ENCODE measurements at regions not wholly inside any gene's neighbourhood (a gene's known extent, or its start where the extent isn't known, plus 50 kb on each side); places are given as distances from the start of the nearest gene placed in this dataset.
A peak's percentile ranks its signal among the peaks of the same experiment; 100 is the strongest.

DNA sequence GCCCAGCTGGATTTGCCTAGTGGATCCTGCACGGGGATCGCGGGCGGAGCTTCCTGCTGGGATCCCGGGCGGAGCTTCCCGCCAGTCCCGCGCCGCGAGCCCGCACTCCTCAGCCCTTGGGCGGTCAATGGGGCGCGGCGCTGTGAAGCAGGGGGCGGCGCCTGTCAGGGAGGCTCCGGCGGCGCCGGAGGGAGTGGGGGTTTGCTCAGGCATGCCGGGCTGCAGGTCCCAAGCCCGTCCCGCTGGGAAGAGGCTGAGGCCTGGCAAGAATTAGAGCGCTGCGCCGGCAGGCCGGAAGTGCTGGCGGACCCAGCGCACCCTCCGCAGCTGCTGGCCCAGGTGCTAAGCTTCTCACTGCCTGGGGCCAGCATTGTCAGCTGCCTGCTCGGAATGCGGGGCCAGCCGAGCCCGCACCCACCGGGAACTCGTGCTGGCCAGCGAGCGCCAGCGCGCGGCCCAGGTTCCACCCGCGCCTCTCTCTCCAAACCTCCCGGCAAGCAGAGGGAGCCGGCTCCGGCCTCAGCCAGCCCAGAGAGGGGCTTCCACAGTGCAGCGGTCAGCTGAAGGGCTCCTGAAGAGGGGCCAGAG, 119.6 kb downstream of the PRR20E start:
- POLR2A ChIA-PET: no interaction called here
- no peak overlapping the region for H3K4me3 Mint-ChIP-seq
- no peak overlapping the region for H3K27ac Mint-ChIP-seq
- ATAC-seq (peak; percentile 71), DNase-seq (ENCODE audit: low spot score) (peak; percentile 14)
- H3K9me3 Mint-ChIP-seq: peaks cover 26% of the 10 kb centered on the region
- H3K36me3 Mint-ChIP-seq: peaks cover 9% of the 10 kb centered on the region
- CTCF ChIA-PET: no interaction called here
- H3K4me1 Mint-ChIP-seq: no peaks in the 10 kb centered on the region
- TF ChIP-seq, protein P1, sequence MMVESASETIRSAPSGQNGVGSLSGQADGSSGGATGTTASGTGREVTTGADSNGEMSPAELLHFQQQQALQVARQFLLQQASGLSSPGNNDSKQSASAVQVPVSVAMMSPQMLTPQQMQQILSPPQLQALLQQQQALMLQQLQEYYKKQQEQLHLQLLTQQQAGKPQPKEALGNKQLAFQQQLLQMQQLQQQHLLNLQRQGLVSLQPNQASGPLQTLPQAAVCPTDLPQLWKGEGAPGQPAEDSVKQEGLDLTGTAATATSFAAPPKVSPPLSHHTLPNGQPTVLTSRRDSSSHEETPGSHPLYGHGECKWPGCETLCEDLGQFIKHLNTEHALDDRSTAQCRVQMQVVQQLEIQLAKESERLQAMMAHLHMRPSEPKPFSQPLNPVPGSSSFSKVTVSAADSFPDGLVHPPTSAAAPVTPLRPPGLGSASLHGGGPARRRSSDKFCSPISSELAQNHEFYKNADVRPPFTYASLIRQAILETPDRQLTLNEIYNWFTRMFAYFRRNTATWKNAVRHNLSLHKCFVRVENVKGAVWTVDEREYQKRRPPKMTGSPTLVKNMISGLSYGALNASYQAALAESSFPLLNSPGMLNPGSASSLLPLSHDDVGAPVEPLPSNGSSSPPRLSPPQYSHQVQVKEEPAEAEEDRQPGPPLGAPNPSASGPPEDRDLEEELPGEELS (CRISPR knock-in tag; IDR thresholded peaks at IDR 0.05): no peak
- TF ChIP-seq, protein P2, sequence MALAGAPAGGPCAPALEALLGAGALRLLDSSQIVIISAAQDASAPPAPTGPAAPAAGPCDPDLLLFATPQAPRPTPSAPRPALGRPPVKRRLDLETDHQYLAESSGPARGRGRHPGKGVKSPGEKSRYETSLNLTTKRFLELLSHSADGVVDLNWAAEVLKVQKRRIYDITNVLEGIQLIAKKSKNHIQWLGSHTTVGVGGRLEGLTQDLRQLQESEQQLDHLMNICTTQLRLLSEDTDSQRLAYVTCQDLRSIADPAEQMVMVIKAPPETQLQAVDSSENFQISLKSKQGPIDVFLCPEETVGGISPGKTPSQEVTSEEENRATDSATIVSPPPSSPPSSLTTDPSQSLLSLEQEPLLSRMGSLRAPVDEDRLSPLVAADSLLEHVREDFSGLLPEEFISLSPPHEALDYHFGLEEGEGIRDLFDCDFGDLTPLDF (CRISPR knock-in tag; IDR thresholded peaks at IDR 0.05): no peak
- TF ChIP-seq FOXJ3 (CRISPR knock-in tag; IDR thresholded peaks at IDR 0.05; ENCODE audit: borderline replicate concordance) (no peak), NFE2L1 (CRISPR knock-in tag; IDR thresholded peaks at IDR 0.05) (no peak), NR1H2 (CRISPR knock-in tag; IDR thresholded peaks at IDR 0.05) (no peak), ZNF396 (CRISPR knock-in tag; IDR thresholded peaks at IDR 0.05; ENCODE audit: borderline replicate concordance) (no peak), ZNF317 (CRISPR knock-in tag; IDR thresholded peaks at IDR 0.05; ENCODE audit: borderline replicate concordance, low read depth) (no peak), ATF1 (CRISPR knock-in tag; IDR thresholded peaks at IDR 0.05) (no peak)
- TF ChIP-seq, protein P3, sequence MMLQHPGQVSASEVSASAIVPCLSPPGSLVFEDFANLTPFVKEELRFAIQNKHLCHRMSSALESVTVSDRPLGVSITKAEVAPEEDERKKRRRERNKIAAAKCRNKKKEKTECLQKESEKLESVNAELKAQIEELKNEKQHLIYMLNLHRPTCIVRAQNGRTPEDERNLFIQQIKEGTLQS (CRISPR knock-in tag; conservative IDR thresholded peaks at IDR 0.05): no peak
- TF ChIP-seq, protein P4, sequence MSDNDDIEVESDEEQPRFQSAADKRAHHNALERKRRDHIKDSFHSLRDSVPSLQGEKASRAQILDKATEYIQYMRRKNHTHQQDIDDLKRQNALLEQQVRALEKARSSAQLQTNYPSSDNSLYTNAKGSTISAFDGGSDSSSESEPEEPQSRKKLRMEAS (CRISPR knock-in tag; IDR thresholded peaks at IDR 0.05): no peak
- H3K27me3 Mint-ChIP-seq (ENCODE audit: low read depth): no peaks in the 10 kb centered on the region

DNA sequence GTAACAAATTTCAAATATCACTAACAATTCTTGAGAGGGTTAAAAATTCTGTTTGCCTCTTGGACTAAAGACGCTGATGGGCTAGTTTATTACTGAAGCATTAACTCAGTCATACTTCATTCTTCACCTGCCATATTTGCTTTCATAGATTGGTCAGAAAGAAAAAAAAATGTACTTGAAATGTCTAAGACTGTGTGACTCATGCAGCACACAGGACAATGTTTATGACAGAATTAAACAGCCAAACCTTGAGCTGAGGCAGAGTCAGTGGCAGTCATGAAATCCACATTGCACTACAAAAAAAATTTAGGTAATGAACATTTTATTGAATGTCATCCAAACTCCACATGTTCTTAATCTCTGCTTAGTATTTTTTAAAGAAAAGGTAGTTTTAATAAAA, 135.6 kb downstream of the PRR20E start:
- DNase-seq (ENCODE audit: low spot score) (no peak), ATAC-seq (no peak)
- CTCF ChIA-PET: no interaction called here
- Mint-ChIP-seq H3K27me3 (ENCODE audit: low read depth) (no peaks in the 10 kb centered on the region), H3K36me3 (no peaks in the 10 kb centered on the region), H3K4me1 (no peaks in the 10 kb centered on the region), H3K4me3 (no peak overlapping the region), H3K9me3 (no peaks in the 10 kb centered on the region), H3K27ac (no peak overlapping the region)
- TF ChIP-seq NFYB (CRISPR knock-in tag; conservative IDR thresholded peaks at IDR 0.05; ENCODE audit: low read depth) (no peak), SP1 (CRISPR knock-in tag; conservative IDR thresholded peaks at IDR 0.05) (no peak), NFATC4 (CRISPR knock-in tag; IDR thresholded peaks at IDR 0.05) (no peak)
- TF ChIP-seq, protein P5, sequence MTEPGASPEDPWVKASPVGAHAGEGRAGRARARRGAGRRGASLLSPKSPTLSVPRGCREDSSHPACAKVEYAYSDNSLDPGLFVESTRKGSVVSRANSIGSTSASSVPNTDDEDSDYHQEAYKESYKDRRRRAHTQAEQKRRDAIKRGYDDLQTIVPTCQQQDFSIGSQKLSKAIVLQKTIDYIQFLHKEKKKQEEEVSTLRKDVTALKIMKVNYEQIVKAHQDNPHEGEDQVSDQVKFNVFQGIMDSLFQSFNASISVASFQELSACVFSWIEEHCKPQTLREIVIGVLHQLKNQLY (CRISPR knock-in tag; IDR thresholded peaks at IDR 0.05): no peak
- POLR2A ChIA-PET: no interaction called here

DNA sequence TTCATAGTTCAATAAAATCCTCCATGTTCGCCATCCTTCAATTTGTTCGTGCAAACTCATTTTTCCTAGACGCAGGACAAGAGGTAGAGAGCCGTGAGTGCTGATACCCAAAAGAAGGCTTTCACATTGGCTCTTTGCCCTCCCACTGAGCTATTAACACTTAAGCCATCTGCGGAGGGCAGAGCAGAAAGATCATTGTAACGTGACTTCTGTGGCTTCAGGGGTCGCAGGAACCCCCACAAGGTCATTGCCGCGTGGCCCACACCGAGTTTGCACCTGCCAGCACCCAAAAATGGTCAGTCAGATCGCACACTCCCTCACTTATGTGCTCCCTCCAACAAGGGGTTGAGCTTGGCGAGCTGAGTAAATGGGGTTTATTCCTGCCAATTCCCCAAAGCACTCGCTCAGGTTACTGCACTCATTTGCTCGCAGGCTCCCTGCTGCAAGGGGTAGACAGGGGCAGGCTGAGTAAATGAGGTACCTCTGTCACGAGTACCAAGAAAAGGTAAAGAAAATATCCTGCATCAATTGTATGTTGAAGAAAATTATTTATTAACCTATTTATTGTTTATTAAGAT, 144.1 kb downstream of the PRR20E start:
- POLR2A ChIA-PET: interaction anchor here (0.6 to 0.7 kb wide), 2 partner anchors 13 to 48 kb away, joined by 4 read pairs; no protein-coding TSS in a partner anchor
- peak; percentile 26 for DNase-seq (ENCODE audit: low spot score)
- ATAC-seq: peak; percentile 94
- H3K9me3 Mint-ChIP-seq: no peaks in the 10 kb centered on the region
- H3K4me3 Mint-ChIP-seq: peak overlapping the region; percentile 57
- no peak overlapping the region for H3K27ac Mint-ChIP-seq
- H3K27me3 Mint-ChIP-seq (ENCODE audit: low read depth): no peaks in the 10 kb centered on the region
- H3K4me1 Mint-ChIP-seq: peaks cover 12% of the 10 kb centered on the region
- TF ChIP-seq SP1 (CRISPR knock-in tag; conservative IDR thresholded peaks at IDR 0.05) (no peak), TP53 (CRISPR knock-in tag; IDR thresholded peaks at IDR 0.05) (no peak), ESRRA (CRISPR knock-in tag; IDR thresholded peaks at IDR 0.05; ENCODE audit: borderline replicate concordance) (peak; percentile 39; the same call in 1 of the 2 replicates), EMX1 (CRISPR knock-in tag; IDR thresholded peaks at IDR 0.05) (no peak), PRRX2 (CRISPR knock-in tag; IDR thresholded peaks at IDR 0.05) (no peak)
- TF ChIP-seq, protein P6, sequence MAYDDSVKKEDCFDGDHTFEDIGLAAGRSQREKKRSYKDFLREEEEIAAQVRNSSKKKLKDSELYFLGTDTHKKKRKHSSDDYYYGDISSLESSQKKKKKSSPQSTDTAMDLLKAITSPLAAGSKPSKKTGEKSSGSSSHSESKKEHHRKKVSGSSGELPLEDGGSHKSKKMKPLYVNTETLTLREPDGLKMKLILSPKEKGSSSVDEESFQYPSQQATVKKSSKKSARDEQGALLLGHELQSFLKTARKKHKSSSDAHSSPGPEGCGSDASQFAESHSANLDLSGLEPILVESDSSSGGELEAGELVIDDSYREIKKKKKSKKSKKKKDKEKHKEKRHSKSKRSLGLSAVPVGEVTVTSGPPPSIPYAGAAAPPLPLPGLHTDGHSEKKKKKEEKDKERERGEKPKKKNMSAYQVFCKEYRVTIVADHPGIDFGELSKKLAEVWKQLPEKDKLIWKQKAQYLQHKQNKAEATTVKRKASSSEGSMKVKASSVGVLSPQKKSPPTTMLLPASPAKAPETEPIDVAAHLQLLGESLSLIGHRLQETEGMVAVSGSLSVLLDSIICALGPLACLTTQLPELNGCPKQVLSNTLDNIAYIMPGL (CRISPR knock-in tag; IDR thresholded peaks at IDR 0.05): no peak
- TF ChIP-seq, protein P4 (CRISPR knock-in tag; IDR thresholded peaks at IDR 0.05): peak; percentile 47; the same call in 1 of the 2 replicates
- CTCF ChIA-PET: interaction anchor here (1.7 to 1.8 kb wide), 2 partner anchors 314 to 322 kb away, joined by 4 to 13 read pairs; no protein-coding TSS in a partner anchor
- no peaks in the 10 kb centered on the region for H3K36me3 Mint-ChIP-seq
